ENCODE measurements at regions not wholly inside any gene's neighbourhood (a gene's known extent, or its start where the extent isn't known, plus 50 kb on each side); places are given as distances from the start of the nearest gene placed in this dataset.

- Histone ChIP-seq H3K4me3 (no peak overlapping the region), H3K36me3 (replicated peaks in 1 of 2; ENCODE audit: insufficient read depth in 1 of 2, low read depth in 2 of 2) (no peaks in the 10 kb centered on the region), H3K9me3 (no peaks in the 10 kb centered on the region), H3K27ac (no peak overlapping the region), H3K27me3 (no peaks in the 10 kb centered on the region), H3K4me1 (no peaks in the 10 kb centered on the region)
- intact Hi-C loops (cut with DNase I) = no loop called here
- 55 to 57% methylated on average over 17 of the region's 17 CpGs for WGBS, 2 donors
- TF ChIP-seq POLR2A (IDR thresholded peaks at IDR 0.05) = no peak
- TF ChIP-seq CTCF (IDR thresholded peaks at IDR 0.05) = no peak
- ATAC-seq (no peak), DNase-seq (no peak)
Measured at GRCh38 chr3:103410231-103410630, 975.4 kb downstream of the ZPLD1 start.

- no peaks in the 10 kb centered on the region for H3K4me1 ChIP-seq
- H3K9me3 ChIP-seq = no peaks in the 10 kb centered on the region
- intact Hi-C loops (cut with DNase I) = no loop called here
- no peak overlapping the region for H3K27ac ChIP-seq
- H3K27me3 ChIP-seq = no peaks in the 10 kb centered on the region
- no peak overlapping the region for H3K4me3 ChIP-seq
- TF ChIP-seq POLR2A (IDR thresholded peaks at IDR 0.05) (no peak), CTCF (IDR thresholded peaks at IDR 0.05) (no peak)
- 70 to 75% methylated on average over 3 of the region's 3 CpGs for WGBS, 2 donors
- no peaks in the 10 kb centered on the region for H3K36me3 ChIP-seq (replicated peaks in 1 of 2; ENCODE audit: insufficient read depth in 1 of 2, low read depth in 2 of 2)
- ATAC-seq = no peak
- no peak for DNase-seq
Measured at GRCh38 chr3:103421460-103421859, 986.6 kb downstream of the ZPLD1 start.

- ATAC-seq (no peak), DNase-seq (no peak)
- no peaks in the 10 kb centered on the region for H3K27me3 ChIP-seq
- TF ChIP-seq POLR2A (IDR thresholded peaks at IDR 0.05) (no peak), CTCF (IDR thresholded peaks at IDR 0.05) (no peak)
- no peaks in the 10 kb centered on the region for H3K4me1 ChIP-seq
- no peaks in the 10 kb centered on the region for H3K9me3 ChIP-seq
- no peaks in the 10 kb centered on the region for H3K36me3 ChIP-seq (replicated peaks in 1 of 2; ENCODE audit: insufficient read depth in 1 of 2, low read depth in 2 of 2)
- no peak overlapping the region for H3K27ac ChIP-seq
- WGBS, 2 donors = 66 to 71% methylated on average over 4 of the region's 4 CpGs
- no peak overlapping the region for H3K4me3 ChIP-seq
- intact Hi-C loops (cut with DNase I) = no loop called here
Measured at GRCh38 chr3:103437883-103438282, 1003.1 kb downstream of the ZPLD1 start.

GRCh38 chr3:103440539-103441203 lies 1005.9 kb downstream of the ZPLD1 start:
- ATAC-seq (no peak), DNase-seq (no peak)
- Histone ChIP-seq H3K27ac (no peak overlapping the region), H3K4me1 (no peaks in the 10 kb centered on the region), H3K27me3 (no peaks in the 10 kb centered on the region), H3K9me3 (no peaks in the 10 kb centered on the region), H3K4me3 (no peak overlapping the region), H3K36me3 (replicated peaks in 1 of 2; ENCODE audit: insufficient read depth in 1 of 2, low read depth in 2 of 2) (no peaks in the 10 kb centered on the region)
- TF ChIP-seq POLR2A (IDR thresholded peaks at IDR 0.05) = no peak
- peak in 5 of 7 experiments; percentile 16 to 39 (median 31) for TF ChIP-seq CTCF (IDR thresholded peaks at IDR 0.05)
- intact Hi-C loops (cut with DNase I) = no loop called here
- WGBS, 2 donors = 39 to 43% methylated on average over 1 of the region's 1 CpG

- no peaks in the 10 kb centered on the region for H3K9me3 ChIP-seq
- H3K4me3 ChIP-seq = no peak overlapping the region
- TF ChIP-seq CTCF (IDR thresholded peaks at IDR 0.05) (no peak), POLR2A (IDR thresholded peaks at IDR 0.05) (no peak)
- DNase-seq (no peak), ATAC-seq (no peak)
- no peaks in the 10 kb centered on the region for H3K4me1 ChIP-seq
- H3K27me3 ChIP-seq = no peaks in the 10 kb centered on the region
- no peaks in the 10 kb centered on the region for H3K36me3 ChIP-seq (replicated peaks in 1 of 2; ENCODE audit: insufficient read depth in 1 of 2, low read depth in 2 of 2)
- 58 to 67% methylated on average over 10 of the region's 10 CpGs for WGBS, 2 donors
- H3K27ac ChIP-seq = no peak overlapping the region
- intact Hi-C loops (cut with DNase I) = no loop called here
Measured at GRCh38 chr3:103446953-103447629, 1012.3 kb downstream of the ZPLD1 start.

All from body of pancreas (tissue), 4 donors.